Stromal cell of bone marrow (primary cell): ENCODE measurements at regions not wholly inside any gene's neighbourhood (a gene's known extent, or its start where the extent isn't known, plus 50 kb on each side); places are given as distances from the start of the nearest gene placed in this dataset.

Experiments used
- DNase-seq: peaks from one replicate; pipeline ENCODE4 v3.0.0-alpha.2; 2012; ENCODE audit warnings: low read depth

DNA sequence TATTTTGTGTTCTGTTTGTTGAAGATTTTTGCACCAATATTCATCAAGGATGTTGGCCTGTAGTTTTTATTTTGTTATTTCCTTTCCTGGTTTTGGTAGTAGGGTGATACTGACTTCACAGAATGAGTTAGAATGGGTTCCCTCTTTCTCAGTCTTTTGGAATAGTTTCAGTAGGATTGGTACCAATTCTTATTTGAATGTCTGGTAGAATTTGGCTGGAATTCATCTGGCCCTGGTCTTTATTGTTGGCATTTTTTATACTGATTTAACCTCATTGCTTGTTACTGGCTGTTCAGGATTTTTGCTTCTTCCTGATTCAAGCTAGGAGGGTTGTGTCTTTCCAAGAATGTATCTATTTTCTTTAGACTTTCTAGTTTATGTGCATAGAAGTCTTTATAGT lies 263.7 kb downstream of the SOX11 start:
- DNase-seq, result no peak

DNA sequence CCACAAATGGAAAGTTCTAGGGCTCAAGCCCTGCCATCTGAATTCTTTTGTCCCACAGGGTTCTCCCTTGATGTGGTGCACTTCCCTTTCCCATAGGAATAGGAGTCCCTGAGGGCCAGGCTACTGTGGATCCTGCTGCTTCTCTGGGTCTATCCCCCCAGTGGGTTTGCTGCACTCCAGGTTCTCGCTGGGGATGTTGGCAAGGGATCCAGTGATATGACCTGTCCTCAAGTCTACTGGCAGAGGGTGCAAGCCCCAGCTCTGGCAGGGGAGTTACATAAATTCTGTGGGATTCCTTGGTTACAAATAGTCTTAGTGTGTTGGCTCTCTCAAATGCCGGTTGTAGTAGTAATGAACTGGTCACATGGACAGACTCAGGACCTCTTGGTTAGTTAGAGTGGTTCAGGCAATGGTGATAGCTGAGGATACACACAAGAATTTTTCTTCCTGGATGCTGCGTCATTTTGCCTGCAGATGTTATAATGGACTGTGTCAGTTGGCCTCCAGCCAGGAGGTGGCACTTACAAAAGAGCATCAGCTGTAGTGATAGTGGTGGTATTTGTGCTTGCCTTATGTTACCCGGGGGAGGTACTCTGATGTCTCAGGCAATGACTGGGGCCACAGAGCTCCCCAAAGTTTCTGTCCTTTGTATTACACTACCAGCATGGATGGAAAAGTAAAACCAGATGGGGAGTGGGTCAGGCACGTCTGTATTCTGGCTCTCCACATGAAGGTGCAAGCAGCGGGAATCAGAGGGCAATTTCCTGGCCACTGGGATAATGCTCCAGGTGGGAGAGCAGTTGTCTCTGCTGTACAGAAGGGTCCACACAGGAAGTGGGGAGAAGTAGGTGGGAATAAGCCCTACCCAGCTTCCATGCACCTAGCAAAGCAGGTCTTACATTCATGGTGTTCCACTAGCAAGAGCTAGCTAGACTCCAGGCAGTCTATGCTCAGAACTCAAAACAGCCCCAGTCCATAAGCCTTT lies 267.9 kb downstream of the SOX11 start:
- no peak for DNase-seq

DNA sequence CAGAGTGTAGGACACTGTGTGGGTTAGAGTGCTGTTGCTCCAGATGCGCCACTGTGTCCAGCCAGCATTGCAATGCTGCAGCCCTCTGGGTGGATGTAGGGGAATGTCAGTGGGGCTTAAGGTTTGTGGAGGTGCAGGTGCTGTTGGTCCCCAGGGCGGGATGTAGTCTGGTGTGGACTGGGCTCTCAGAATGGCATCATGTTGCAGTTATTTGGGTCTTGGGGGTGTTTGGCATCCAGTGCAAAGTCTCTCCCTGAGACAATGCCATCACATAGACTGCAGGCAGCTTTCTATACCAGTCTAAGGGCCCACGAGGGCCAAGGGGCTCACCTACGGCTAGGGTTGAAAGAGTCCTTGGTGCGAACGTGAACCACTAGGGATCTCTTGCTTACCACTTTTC lies 275.3 kb downstream of the SOX11 start:
- DNase-seq, result no peak

DNA sequence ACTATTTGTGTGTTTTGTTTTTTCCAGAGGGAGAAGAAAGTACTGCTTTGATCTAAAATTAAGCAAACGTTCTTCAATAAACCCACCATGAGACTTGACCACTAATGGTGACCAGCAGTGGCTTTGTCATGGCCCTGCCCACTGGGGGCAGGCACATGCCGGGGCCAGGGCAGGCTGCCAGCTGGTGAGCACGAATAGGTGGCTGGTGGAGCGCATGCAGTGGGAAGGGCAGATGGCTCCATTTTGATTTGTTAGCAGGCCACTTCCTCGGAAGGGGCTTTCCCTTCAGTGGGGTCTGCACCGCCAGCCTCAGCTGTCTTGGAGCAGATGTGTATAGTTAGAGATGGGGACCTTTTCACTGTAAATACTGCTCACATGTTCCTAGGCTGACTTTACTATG lies 277.1 kb downstream of the SOX11 start:
- no peak for DNase-seq

DNA sequence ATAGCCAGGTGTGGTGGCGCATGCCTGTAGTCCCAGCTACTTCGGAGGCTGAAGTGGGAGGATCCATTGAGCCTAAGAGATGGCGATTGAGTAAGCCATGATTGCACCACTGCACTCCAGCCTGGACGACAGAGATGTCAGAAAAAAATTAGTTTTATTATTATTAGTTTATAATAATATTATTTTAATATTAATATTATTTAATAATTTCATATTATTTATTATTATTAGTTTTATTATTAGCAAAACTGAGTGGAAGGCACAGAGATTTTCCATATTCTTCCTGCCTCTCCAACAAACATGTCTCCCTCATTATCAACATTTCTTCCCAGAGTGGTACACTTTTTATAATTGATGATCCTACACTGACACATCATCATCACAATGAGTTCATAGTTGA lies 278.2 kb downstream of the SOX11 start:
- DNase-seq, result no peak

DNA sequence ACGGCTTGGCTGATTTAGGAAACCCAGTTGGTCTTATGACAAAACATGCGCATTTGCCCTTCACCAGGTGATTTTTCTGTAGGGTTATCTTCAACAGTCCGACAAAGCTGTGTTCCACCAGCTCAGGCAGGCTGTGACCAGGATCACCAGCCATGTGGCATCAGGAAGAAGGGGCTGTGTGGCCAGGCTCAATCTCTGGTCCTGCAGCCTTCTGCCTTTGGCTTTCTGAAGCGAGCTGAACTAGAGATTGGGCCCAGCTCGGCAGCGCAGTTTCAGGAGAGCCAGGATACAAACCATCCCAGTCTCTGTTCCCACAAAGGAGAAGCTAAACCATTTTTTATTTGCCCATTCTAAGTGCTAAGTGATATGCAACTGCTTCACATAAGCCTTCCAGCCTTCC lies 282.3 kb downstream of the SOX11 start:
- DNase-seq, result no peak

DNA sequence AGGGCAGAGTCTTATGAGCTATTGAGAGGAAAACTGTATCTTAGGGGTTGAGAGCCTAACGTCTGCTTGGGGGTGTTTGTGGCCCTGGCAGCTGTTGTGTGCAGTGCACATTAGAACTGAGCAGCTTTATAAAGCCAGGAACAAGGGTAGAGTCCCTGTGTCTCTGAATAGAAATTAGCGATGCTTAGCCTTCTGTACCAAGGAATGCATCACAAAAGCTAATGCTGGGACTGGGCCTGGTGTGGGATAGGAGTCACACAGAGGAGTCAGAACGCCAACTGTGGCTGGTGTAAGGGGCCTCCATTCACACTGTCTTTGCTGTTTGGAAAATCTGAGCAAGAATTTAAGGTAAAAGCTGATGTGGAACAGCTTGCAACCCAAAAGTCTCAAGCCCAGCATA lies 283.2 kb downstream of the SOX11 start:
- no peak for DNase-seq

DNA sequence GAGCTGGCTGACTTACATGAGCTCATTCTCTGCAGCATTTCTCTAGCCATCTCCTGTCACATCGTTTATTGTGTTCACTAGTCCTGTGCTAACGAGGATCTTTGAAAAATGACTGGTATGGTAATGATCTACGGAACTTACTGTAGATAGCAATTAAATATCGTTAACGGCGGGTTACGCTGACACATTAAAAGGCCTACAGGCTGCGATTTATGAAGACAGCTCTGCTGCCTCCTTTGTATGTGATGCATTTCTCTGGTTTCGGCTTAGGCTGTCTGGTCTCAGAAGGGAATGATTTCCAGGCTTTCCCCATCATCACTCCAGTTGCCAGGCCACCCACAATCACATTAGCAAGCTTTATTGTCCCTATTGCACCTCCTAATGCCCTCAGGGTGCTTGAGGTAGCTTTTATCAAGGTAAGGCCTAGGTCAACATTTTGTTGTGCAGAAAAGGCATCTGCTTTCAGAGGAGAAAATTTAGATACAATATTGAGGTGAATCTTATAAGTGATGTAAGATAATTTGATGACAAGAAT lies 284.4 kb downstream of the SOX11 start:
- DNase-seq, result no peak

DNA sequence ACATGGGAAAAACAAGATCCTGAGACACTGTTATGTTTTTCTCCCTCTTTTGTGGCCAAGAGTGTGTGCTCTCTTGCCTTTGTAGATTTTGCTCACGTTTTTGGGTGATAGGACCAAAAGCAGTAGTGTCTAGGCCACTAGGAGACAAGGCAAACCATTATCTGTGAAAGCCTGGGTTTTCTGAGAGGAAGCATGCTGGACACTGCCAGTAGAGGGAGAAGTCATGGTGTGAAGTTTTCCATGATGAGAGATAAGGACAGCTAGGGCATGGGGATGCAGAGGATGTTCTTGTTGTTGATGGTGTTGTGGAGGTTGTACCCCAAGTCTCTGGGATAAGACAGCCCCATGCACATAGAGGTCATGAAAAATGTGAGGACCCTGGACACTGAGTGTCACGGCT lies 285.3 kb downstream of the SOX11 start:
- no peak for DNase-seq

DNA sequence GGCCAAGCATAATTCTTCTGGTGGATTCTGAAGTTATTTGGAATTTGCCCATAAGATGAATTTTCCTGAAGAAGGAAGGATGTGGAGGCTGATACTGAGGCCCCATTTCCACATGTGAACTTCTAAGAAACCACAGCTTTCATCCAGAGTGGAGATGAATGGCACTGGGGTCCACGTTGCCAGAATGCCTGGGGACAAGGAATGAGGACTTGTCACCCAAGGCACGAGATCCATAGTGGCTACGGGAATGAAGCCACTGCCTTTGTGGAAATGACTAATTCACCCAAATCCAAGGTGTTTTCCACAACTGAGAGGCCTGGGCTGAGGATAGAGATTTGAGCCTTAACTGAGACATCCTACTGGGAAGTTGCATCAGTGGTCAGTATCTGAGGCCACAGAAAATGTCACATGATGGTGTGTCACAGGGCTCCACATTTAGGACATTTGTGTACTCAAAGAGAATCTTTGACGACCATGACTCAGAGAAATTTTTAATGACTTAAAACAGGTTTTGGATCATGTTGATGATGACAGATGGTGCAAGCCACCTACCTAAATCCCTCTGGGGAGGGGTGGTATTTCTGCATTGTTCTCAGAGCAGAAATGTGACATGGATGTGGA lies 286.1 kb downstream of the SOX11 start:
- no peak for DNase-seq

DNA sequence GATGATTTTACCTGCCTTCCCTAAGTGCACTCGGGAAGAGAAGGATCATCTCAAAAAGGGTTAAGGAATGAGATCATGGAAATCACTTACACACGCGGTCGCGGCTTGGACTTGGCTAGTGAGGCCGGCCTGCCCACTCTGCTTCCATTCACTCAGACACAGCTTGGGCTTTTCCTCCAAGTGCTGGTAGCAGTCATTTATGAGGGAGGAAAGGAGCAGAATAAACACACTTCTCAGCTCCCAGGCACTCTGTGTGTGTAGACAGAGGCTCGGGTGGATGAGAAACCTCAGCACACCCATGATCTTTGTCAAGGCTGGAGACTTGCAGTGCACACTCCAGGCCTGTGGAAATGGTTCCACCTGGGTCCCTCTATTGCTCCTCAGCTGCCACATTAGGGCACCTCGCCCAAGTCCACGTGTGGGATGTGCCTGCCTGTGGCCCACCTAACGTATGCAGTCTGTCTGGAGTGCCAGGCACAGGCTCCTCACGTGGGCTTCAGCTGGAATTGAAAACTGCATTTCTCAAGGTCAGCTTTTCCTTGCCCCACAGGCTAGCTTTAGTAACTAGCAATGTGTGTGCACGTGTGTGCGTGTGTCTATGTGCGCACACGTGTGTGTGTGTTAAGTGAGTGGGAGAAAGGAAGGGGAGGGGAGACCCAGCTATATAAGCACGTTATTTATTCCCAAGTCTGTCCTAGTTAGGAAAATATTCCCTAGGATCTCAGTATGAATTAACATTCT lies 288.4 kb downstream of the SOX11 start:
- DNase-seq, result no peak

DNA sequence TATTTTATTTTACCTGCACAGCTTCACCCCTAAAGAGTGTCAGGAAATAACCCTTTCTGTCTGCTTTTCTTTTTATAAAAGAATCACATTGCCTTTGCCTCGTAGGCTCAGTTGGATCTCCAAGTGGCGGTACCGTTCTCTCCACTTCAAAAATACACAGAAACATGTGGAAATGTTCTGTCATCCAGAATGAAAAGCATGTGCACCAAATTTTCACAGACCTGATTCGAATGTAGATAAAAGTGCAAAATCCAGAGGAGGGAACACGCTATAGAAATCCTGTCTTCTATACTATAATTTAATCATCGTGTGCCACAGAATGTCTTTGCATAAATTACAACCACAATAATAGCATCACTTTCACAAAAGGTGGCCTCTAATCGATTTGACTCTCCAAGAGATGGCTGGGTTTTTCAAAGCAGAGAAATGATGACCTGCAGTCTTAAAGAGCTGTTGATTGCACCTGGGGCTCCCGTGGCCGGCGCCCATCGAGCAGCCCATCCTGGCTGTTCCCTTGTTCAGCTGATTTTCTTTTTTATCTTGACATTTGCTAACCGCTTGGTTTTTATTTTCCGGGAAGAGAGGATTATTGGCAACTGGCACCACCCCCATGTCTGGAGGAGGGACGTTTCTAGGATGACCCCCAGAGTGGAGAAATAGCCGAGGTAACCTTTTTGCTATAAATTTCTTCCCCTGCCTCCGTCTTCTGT lies 290.2 kb downstream of the SOX11 start:
- no peak for DNase-seq

DNA sequence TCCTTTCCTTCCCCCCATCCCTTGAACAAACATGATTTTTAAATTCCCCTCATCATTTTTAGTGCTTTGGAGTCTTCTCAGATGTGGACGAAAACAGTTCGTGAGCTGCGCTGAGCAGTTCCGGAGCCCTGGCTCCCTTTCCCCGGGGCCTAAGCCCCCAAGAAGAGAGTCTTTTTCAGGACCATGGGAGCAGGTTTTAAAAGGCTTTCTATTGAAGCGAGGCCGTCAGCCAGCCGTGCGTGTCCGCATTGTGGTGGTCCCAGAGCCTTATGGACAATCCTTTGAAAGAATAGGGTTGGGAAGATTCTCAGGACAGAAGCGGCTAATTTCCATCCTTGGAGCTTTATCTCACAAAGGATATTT lies 290.7 kb downstream of the SOX11 start:
- no peak for DNase-seq

DNA sequence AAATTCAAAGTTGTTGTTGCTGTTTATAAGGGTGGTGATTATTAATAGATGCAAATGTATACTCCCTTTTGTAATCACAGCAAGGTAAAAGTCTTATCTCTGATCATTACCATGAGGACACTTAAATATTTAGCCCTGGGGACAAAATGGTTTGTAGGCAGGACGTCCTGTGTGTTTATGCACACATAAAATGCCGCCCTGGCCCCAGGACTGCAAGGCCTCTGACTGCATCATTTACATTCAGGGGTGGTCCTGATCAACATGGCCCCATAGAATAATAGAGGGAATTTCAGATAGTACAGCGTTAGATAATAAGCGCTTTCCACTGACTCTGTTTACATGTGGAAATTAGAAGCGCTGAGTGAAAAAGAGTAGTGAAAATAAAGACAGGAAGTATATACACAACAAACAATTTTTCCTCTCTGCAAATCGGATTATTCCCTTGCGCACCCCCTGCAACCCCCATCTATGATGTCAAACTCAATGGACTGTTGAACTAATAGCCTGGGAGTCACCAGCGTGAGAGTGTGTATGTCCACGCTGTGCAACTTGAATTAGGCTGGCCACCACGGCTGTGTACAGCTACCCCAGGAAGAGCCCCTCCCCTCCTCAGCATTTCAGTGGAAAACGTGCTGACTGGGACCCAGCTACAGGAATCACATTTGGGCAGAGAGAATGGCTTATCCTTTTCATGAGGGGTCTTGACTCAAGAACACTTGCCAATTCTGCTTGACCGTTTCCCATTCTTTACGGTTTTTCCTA lies 291.5 kb downstream of the SOX11 start:
- no peak for DNase-seq

DNA sequence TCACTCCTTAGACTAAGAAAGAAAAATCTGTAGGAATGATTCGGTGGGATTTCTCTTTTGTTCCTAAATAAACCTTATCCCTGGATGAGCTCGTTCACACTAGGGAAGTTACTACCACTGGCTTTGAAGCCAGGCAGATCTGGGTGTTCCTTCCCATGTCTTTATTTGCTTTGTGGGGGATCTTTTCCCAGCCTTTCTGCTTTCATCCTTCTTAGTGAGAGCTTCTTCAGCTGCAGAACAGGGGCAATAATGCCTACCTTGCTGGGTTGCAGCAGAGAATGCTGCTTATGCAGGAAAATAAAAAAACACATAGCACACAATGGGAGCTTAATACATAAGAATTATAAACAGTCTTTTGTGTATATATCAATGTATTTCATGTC lies 292.1 kb downstream of the SOX11 start:
- DNase-seq, result no peak

DNA sequence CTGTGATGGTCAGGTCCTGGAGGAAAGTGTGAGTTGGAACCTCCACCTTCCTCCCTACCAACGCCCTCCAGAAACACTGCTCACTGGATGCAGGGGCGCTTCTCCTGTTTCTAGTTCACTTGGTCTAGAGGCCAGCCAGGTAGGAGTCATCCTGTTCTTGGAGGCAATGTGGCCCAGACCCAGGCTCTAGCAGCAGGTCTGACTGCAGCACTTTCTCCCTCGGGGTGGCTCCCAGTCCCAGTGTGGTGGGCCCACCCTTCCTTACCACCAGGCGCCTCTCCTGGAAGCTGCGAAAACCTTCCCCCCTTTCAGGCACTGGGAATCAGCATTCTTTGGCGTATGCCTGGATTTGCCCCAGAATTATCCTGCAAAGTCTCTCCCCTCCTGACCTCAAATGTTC lies 292.8 kb downstream of the SOX11 start:
- DNase-seq, result no peak

DNA sequence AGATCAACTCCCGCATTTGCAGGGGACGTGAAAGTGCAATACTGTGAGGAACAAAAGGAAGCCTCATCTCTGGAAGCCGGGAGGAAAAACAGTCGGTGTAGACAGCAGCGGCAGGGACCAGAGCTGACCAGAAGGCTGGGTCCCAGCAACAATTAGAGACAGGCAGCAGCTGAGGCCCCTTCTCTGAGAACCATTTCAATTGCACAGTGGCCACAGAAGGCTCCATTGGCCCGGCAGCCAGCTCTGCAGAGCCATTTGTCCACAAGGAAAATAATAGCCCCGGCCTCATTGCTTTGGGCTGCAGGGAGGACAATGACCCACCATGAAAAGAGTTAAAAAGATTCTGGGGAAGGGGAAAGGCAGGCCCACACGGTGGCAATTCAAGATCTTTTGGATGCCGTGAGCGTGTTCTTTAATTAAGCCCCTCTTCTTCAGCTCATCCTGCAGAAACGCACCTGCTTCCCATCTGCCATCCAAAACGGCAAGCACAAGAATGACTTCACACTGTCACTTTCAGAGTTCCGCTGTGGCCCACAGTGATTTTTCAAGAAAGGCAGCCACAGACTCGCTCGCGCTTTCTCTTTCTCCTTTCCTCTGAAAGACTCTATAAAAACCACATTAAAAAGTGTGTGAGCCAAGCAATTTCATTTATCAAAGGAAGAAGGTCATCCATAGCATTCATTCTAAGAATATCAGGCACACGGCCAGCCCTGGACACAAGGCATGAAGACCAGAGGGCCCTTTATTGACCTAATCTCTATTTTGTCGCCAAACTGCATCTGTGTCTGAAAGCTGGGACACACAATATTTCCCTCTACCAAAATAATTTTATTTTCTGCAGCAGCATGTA lies 293.6 kb downstream of the SOX11 start:
- DNase-seq, result no peak

DNA sequence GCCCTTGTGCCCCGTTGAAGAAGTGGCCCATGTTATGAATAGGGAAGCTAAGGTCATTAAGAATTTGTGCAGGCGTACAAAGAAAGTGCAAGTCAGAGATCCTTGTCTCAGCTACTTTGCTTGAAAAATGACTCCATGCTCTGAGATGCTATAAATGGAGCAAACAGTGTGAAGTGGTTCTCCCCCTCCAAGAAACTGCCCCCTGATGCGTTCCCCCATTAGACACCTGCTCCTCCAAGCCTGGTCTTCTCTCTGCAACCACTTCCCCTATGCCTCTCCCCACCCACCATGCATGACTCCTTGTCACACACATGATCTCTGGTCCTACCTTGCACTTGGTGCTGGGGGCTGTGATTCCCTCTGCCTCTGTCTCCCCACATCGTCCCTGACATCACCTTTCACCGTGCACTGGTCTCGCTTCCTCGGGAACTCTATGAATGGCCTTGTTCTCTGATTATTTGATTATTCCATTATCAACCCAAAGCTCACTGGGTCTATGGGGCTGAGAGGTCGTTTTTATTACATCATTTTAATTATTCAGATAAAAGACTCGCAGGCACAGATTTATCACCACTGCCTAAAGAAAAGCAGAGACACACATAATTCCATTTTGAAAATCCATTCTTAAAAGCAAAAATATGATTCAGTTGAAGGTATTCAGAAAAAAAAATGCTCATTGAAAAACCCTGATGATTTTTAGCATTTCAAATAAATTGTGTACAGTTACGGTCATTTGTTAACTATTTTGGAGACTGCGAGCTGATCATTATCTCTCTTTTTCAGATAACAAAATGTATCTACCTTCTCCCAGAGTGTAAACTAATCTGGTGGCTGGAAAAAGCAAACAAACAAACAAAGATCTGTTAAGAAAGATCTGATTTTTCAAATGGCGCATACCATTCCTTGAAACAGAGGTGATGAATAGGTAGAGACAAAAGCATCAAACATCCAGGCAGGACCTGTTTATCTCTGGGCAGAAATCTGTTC lies 294.9 kb downstream of the SOX11 start:
- DNase-seq, result no peak

DNA sequence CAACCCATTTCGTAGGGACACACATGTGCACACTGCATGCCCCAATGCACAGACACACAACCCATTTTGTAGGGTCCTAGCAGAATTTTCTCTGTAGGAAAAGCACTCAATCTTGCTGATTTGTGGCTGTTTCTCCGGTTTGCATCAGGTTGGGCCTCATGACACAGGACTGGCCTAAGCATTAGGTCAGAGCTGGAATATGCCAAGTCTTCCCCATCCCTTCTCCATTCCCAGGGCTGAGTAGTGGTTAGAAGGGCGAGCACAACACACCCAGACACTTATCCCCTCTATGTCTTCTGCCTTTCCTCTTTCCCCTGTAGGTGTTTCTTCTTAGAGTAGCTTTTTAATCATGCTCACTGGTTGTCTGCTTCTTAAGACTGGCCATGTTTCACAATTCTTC lies 295.9 kb downstream of the SOX11 start:
- DNase-seq, result no peak
